ENCODE measurements at regions not wholly inside any gene's neighbourhood (a gene's known extent, or its start where the extent isn't known, plus 50 kb on each side); places are given as distances from the start of the nearest gene placed in this dataset.

DNA sequence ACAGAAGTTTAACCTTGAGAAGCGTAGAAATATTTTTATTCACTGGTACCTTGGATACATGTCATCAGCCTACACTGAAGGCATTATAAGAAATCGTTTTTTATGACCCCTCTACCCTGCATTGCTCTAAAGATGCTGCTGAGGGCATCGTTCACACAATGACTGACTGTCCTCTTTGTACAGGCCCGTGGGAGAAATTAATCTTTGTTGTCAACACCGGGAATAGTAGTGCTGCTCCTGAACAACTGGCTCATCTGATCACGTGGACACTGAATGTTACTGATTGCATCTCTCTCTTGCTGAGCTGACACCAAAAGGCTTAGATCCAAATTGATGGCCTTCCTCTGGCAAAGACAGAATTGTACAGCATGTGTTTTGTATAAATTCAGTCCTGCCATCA lies 157.1 kb upstream of the SMLR1 start:
- no peaks in the 10 kb centered on the region for H3K79me2 ChIP-seq (ENCODE audit: low read depth)
- no peak for TF ChIP-seq CTCF (conservative IDR thresholded peaks at IDR 0.05)
- TF ChIP-seq EZH2 (IDR thresholded peaks at IDR 0.05; ENCODE audit: low read depth) = no peak
- peaks cover 3% of the 10 kb centered on the region; the same call in 1 of the 2 replicates for H3K4me1 ChIP-seq (replicated peaks; ENCODE audit: insufficient read depth)
- no peak overlapping the region for H3K27ac ChIP-seq
- POLR2A ChIA-PET (ENCODE audit: unreplicated experiment) = no interaction called here
- H3K27me3 ChIP-seq (ENCODE audit: insufficient read depth, low read depth) = no peaks in the 10 kb centered on the region
- H3K36me3 ChIP-seq (ENCODE audit: low read depth) = no peaks in the 10 kb centered on the region
- intact Hi-C loops (cut with micrococcal nuclease; ENCODE audit: unreplicated experiment) = no loop called here
- H3F3A ChIP-seq (ENCODE audit: insufficient read depth, low read depth) = no peaks in the 10 kb centered on the region
- CTCF ChIA-PET = no interaction called here
- H3K4me2 ChIP-seq = no peak overlapping the region
- H3K4me3 ChIP-seq = no peak overlapping the region
- no peak for DNase-seq
- no peak overlapping the region for H2AFZ ChIP-seq
- H3K9me2 ChIP-seq (ENCODE audit: insufficient read depth) = no peaks in the 10 kb centered on the region
- no TSS peak for BruUV-seq (replicated peaks)
- H4K20me1 ChIP-seq (ENCODE audit: insufficient read depth) = no peaks in the 10 kb centered on the region
- H3K9me3 ChIP-seq (ENCODE audit: insufficient read depth, low read depth) = no peaks in the 10 kb centered on the region

GRCh38 chr6:130671119-130671518 lies 156.1 kb upstream of the SMLR1 start:
- H4K20me1 ChIP-seq (ENCODE audit: insufficient read depth) = no peaks in the 10 kb centered on the region
- H3K4me1 ChIP-seq (replicated peaks; ENCODE audit: insufficient read depth) = peaks cover 6% of the 10 kb centered on the region; the same call in 1 of the 2 replicates
- no peak overlapping the region for H3K4me2 ChIP-seq
- no peaks in the 10 kb centered on the region for H3F3A ChIP-seq (ENCODE audit: insufficient read depth, low read depth)
- no peak overlapping the region for H3K4me3 ChIP-seq
- no peaks in the 10 kb centered on the region for H3K79me2 ChIP-seq (ENCODE audit: low read depth)
- intact Hi-C loops (cut with micrococcal nuclease; ENCODE audit: unreplicated experiment) = no loop called here
- ChIA-PET CTCF (no interaction called here), POLR2A (ENCODE audit: unreplicated experiment) (no interaction called here)
- H3K9me2 ChIP-seq (ENCODE audit: insufficient read depth) = no peaks in the 10 kb centered on the region
- no peaks in the 10 kb centered on the region for H3K36me3 ChIP-seq (ENCODE audit: low read depth)
- no peaks in the 10 kb centered on the region for H3K27me3 ChIP-seq (ENCODE audit: insufficient read depth, low read depth)
- H2AFZ ChIP-seq = peak overlapping the region; percentile 54; the same call in 1 of the 2 replicates
- H3K27ac ChIP-seq = no peak overlapping the region
- TF ChIP-seq EZH2 (IDR thresholded peaks at IDR 0.05; ENCODE audit: low read depth) = no peak
- no peak for TF ChIP-seq CTCF (conservative IDR thresholded peaks at IDR 0.05)
- no peaks in the 10 kb centered on the region for H3K9me3 ChIP-seq (ENCODE audit: insufficient read depth, low read depth)
- BruUV-seq (replicated peaks) = no TSS peak
- no peak for DNase-seq

GRCh38 chr6:130671577-130671976 lies 155.6 kb upstream of the SMLR1 start:
- H3K9me2 ChIP-seq (ENCODE audit: insufficient read depth) = no peaks in the 10 kb centered on the region
- ChIA-PET POLR2A (ENCODE audit: unreplicated experiment) (no interaction called here), CTCF (no interaction called here)
- no peak for TF ChIP-seq EZH2 (IDR thresholded peaks at IDR 0.05; ENCODE audit: low read depth)
- TF ChIP-seq CTCF (conservative IDR thresholded peaks at IDR 0.05) = no peak
- no peaks in the 10 kb centered on the region for H3K27me3 ChIP-seq (ENCODE audit: insufficient read depth, low read depth)
- H2AFZ ChIP-seq = peak overlapping the region; percentile 54; the same call in 1 of the 2 replicates
- DNase-seq = no peak
- H4K20me1 ChIP-seq (ENCODE audit: insufficient read depth) = no peaks in the 10 kb centered on the region
- intact Hi-C loops (cut with micrococcal nuclease; ENCODE audit: unreplicated experiment) = no loop called here
- H3K27ac ChIP-seq = no peak overlapping the region
- no peaks in the 10 kb centered on the region for H3K9me3 ChIP-seq (ENCODE audit: insufficient read depth, low read depth)
- peaks cover 6% of the 10 kb centered on the region; the same call in 1 of the 2 replicates for H3K4me1 ChIP-seq (replicated peaks; ENCODE audit: insufficient read depth)
- BruUV-seq (replicated peaks) = no TSS peak
- H3K4me2 ChIP-seq = no peak overlapping the region
- no peaks in the 10 kb centered on the region for H3K36me3 ChIP-seq (ENCODE audit: low read depth)
- no peak overlapping the region for H3K4me3 ChIP-seq
- H3F3A ChIP-seq (ENCODE audit: insufficient read depth, low read depth) = no peaks in the 10 kb centered on the region
- H3K79me2 ChIP-seq (ENCODE audit: low read depth) = no peaks in the 10 kb centered on the region

Data from PC-9 (cell line).